Liver (tissue), 8 donors: ENCODE measurements at regions not wholly inside any gene's neighbourhood (a gene's known extent, or its start where the extent isn't known, plus 50 kb on each side); places are given as distances from the start of the nearest gene placed in this dataset.
"Not testable (repeated sequence)": the region's sequence is repeated elsewhere in the genome, so short reads cannot be mapped to it uniquely, and the experiment has no call there.

Experiments
- DNase-seq: peaks from one replicate; pipeline ENCODE4 v3.0.0-alpha.2; 2017; ENCODE audit warnings: low spot score
- H3K27ac ChIP-seq, 2 donors: one replicate each; pipeline ENCODE4 v1.7.0; 2013; ENCODE audit warnings: inconsistent platforms in 2 of 2, low read length in 2 of 2, control low read depth in 1 of 2, low read depth in 1 of 2, mild to moderate bottlenecking in 1 of 2
- H3K27me3 ChIP-seq, 4 donors: one replicate each; pipeline versions ENCODE4 v1.6.1 to v1.7.0; 2013; ENCODE audit warnings: low read length in 3 of 4, inconsistent platforms in 1 of 4, mild to moderate bottlenecking in 1 of 4, moderate library complexity in 1 of 4; ENCODE audit not compliant: control insufficient read depth in 4 of 4, insufficient read depth in 4 of 4
- H3K36me3 ChIP-seq, 4 donors: one replicate each; pipeline versions ENCODE4 v1.6.1 to v1.7.0; 2013; ENCODE audit warnings: low read length in 3 of 4, mild to moderate bottlenecking in 3 of 4, low read depth in 1 of 4, moderate library complexity in 1 of 4; ENCODE audit not compliant: control insufficient read depth in 4 of 4, insufficient read depth in 3 of 4
- H3K4me1 ChIP-seq, 4 donors: one replicate each; pipeline versions ENCODE4 v1.6.1 to v1.7.0; 2013; ENCODE audit warnings: low read length in 3 of 4, mild to moderate bottlenecking in 3 of 4, moderate library complexity in 1 of 4; ENCODE audit not compliant: control insufficient read depth in 4 of 4, insufficient read depth in 4 of 4
- H3K4me3 ChIP-seq, 3 donors: one replicate each; pipeline versions ENCODE4 v1.6.1 to v1.7.0; 2013; ENCODE audit warnings: low read length in 3 of 3, control low read depth in 1 of 3, low read depth in 1 of 3, mild to moderate bottlenecking in 1 of 3
- H3K9ac ChIP-seq, 2 donors: one replicate each; pipeline ENCODE4 v1.7.0; 2013; ENCODE audit warnings: low read length in 2 of 2, mild to moderate bottlenecking in 2 of 2, moderate library complexity in 2 of 2, control low read depth in 1 of 2, low read depth in 1 of 2
- H3K9me3 ChIP-seq, 4 donors: one replicate each; pipeline versions ENCODE4 v1.6.1 to v1.7.0; 2013; ENCODE audit warnings: low read length in 3 of 4; ENCODE audit not compliant: control insufficient read depth in 4 of 4
- EGR1 ChIP-seq, 2 donors: IDR thresholded peaks; 2 replicates each; pipeline ENCODE4 v1.6.1; 2016 to 2018; ENCODE audit warnings: antibody characterized with exemption in 2 of 2, low read depth in 2 of 2
- FOXA1 ChIP-seq: IDR thresholded peaks from 2 replicates; pipeline ENCODE4 v1.6.1; 2016; ENCODE audit warnings: antibody characterized with exemption
- GABPA ChIP-seq, 2 donors: IDR thresholded peaks in 1 of 2; conservative IDR thresholded peaks in 1 of 2; 2 replicates each; pipeline ENCODE4 v1.6.1; 2016; ENCODE audit warnings: antibody characterized with exemption in 2 of 2, mild to moderate bottlenecking in 1 of 2, moderate library complexity in 1 of 2
- HNF4A ChIP-seq, 2 donors: conservative IDR thresholded peaks; 2 replicates each; pipeline ENCODE4 v1.6.1; 2016; ENCODE audit warnings: antibody characterized with exemption in 2 of 2, mild to moderate bottlenecking in 2 of 2
- HNF4G ChIP-seq: IDR thresholded peaks from 2 replicates; pipeline ENCODE4 v1.6.1; 2016; ENCODE audit warnings: antibody characterized with exemption
- JUND ChIP-seq, 2 donors: IDR thresholded peaks; 2 replicates each; pipeline ENCODE4 v1.6.1; 2016; ENCODE audit warnings: antibody characterized with exemption in 2 of 2
- NR2F2 ChIP-seq: IDR thresholded peaks from 2 replicates; pipeline ENCODE4 v1.6.1; 2016; ENCODE audit warnings: antibody characterized with exemption
- RAD21 ChIP-seq, 2 donors: IDR thresholded peaks; 2 replicates each; pipeline ENCODE4 v1.6.1; 2016; ENCODE audit warnings: antibody characterized with exemption in 2 of 2, mild to moderate bottlenecking in 2 of 2
- RXRA ChIP-seq, 2 donors: IDR thresholded peaks; 2 replicates each; pipeline ENCODE4 v1.6.1; 2017 to 2018; ENCODE audit warnings: antibody characterized with exemption in 2 of 2, mild to moderate bottlenecking in 1 of 2
- SP1 ChIP-seq: IDR thresholded peaks from 2 replicates; pipeline ENCODE4 v1.6.1; 2018; ENCODE audit warnings: antibody characterized with exemption, mild to moderate bottlenecking
- YY1 ChIP-seq: IDR thresholded peaks from 2 replicates; pipeline ENCODE4 v1.6.1; 2016; ENCODE audit warnings: antibody characterized with exemption, mild to moderate bottlenecking
- WGBS: extraction: QIAGEN DNeasy Blood & Tissue Kit; methylation state at CpG from one replicate; pipeline ENCODE4 v1.1.7; 2013; 5-methylcytosine and 5-hydroxymethylcytosine counted together
- TF ChIP-seq, protein P1 (sequence below): IDR thresholded peaks from 2 replicates; pipeline ENCODE4 v1.6.1; 2016; ENCODE audit warnings: antibody characterized with exemption
- TF ChIP-seq, protein P2 (sequence below): IDR thresholded peaks from 2 replicates; pipeline ENCODE4 v1.6.1; 2016; ENCODE audit warnings: antibody characterized with exemption
- TF ChIP-seq, protein P3 (sequence below): fragments of 150-350 bp; IDR thresholded peaks from 2 replicates; pipeline ENCODE4 v1.5.1; 2017; ENCODE audit warnings: improper control_type of control experiment, low read depth, low read length; ENCODE audit not compliant: missing input control
- TF ChIP-seq, protein P4 (sequence below): IDR thresholded peaks from 2 replicates; pipeline ENCODE4 v1.6.1; 2016; ENCODE audit warnings: antibody characterized with exemption, mild to moderate bottlenecking
- donor health status: healthy.
- donor health status: healthy.
- donor health status: healthy.
- donor health status: healthy.
- donor health status: healthy.

DNA sequence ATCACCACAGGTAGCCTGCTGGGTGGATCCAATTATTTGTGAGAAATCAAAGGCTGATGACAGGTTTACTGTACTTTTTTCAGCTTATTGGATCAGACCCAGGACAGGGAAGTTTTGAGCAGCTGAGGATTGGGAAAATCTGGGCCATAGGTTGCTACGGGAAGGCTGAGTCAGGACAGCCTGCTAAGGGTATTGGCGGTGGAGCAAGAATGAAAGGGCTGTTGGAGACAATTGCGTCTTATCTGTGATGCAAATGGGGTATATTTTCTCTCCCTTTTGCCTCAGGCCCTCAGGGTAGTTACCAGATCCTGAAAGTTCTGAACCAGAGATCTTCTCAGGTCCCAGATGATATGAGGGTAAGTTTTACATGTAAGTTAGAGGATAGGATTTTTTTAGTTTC is 317.7 kb downstream of the EDEM1 start:
- TF ChIP-seq, protein P1, sequence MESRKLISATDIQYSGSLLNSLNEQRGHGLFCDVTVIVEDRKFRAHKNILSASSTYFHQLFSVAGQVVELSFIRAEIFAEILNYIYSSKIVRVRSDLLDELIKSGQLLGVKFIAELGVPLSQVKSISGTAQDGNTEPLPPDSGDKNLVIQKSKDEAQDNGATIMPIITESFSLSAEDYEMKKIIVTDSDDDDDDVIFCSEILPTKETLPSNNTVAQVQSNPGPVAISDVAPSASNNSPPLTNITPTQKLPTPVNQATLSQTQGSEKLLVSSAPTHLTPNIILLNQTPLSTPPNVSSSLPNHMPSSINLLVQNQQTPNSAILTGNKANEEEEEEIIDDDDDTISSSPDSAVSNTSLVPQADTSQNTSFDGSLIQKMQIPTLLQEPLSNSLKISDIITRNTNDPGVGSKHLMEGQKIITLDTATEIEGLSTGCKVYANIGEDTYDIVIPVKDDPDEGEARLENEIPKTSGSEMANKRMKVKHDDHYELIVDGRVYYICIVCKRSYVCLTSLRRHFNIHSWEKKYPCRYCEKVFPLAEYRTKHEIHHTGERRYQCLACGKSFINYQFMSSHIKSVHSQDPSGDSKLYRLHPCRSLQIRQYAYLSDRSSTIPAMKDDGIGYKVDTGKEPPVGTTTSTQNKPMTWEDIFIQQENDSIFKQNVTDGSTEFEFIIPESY = no peak
- TF ChIP-seq FOXA1 (no peak), SP1 (no peak), YY1 (no peak), NR2F2 (no peak), EGR1 (IDR thresholded peaks at IDR 0.05; ENCODE audit: low read depth in 2 of 2) (no peak)
- WGBS = 79% methylated on average over 3 of the region's 3 CpGs
- H3K36me3 ChIP-seq = no peaks in the 10 kb centered on the region
- DNase-seq = no peak
- no peak overlapping the region for H3K4me3 ChIP-seq
- no peak overlapping the region for H3K27ac ChIP-seq
- H3K4me1 ChIP-seq = no peaks in the 10 kb centered on the region
- H3K9me3 ChIP-seq = peaks cover 0 to 16% (median 2%) of the 10 kb centered on the region in 4 donors
- no peak overlapping the region for H3K9ac ChIP-seq
- H3K27me3 ChIP-seq = no peaks in the 10 kb centered on the region

DNA sequence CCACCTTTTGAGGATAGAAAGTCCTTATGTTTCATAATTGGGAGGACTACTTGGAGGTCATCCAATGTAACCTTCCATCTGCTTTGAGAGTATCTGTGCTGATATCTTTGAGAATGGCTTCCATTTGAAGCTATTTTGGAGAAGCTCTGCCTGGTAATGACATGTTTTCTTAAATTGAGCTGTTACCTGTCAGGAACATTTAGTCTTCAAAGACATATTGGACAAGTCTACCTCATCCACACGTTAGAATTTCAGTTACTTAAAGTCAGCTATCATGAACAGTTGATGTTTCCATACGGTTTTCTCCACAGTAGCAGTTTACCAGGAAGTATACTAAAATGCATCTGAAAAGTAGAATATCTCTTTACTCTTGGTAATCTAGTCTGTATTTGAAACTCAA is 318.5 kb downstream of the EDEM1 start:
- TF ChIP-seq HNF4A (conservative IDR thresholded peaks at IDR 0.05) (no peak), RXRA (IDR thresholded peaks at IDR 0.05) (no peak), YY1 (no peak), HNF4G (no peak), JUND (IDR thresholded peaks at IDR 0.05) (no peak), GABPA (IDR thresholded peaks at IDR 0.05 in 1 of 2, conservative IDR thresholded peaks at IDR 0.05 in 1 of 2) (no peak), RAD21 (IDR thresholded peaks at IDR 0.05) (no peak), NR2F2 (no peak)
- TF ChIP-seq, protein P2, sequence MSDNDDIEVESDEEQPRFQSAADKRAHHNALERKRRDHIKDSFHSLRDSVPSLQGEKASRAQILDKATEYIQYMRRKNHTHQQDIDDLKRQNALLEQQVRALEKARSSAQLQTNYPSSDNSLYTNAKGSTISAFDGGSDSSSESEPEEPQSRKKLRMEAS = no peak
- TF ChIP-seq, protein P3, sequence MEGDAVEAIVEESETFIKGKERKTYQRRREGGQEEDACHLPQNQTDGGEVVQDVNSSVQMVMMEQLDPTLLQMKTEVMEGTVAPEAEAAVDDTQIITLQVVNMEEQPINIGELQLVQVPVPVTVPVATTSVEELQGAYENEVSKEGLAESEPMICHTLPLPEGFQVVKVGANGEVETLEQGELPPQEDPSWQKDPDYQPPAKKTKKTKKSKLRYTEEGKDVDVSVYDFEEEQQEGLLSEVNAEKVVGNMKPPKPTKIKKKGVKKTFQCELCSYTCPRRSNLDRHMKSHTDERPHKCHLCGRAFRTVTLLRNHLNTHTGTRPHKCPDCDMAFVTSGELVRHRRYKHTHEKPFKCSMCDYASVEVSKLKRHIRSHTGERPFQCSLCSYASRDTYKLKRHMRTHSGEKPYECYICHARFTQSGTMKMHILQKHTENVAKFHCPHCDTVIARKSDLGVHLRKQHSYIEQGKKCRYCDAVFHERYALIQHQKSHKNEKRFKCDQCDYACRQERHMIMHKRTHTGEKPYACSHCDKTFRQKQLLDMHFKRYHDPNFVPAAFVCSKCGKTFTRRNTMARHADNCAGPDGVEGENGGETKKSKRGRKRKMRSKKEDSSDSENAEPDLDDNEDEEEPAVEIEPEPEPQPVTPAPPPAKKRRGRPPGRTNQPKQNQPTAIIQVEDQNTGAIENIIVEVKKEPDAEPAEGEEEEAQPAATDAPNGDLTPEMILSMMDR = no peak
- TF ChIP-seq, protein P1 = no peak
- TF ChIP-seq, protein P4, sequence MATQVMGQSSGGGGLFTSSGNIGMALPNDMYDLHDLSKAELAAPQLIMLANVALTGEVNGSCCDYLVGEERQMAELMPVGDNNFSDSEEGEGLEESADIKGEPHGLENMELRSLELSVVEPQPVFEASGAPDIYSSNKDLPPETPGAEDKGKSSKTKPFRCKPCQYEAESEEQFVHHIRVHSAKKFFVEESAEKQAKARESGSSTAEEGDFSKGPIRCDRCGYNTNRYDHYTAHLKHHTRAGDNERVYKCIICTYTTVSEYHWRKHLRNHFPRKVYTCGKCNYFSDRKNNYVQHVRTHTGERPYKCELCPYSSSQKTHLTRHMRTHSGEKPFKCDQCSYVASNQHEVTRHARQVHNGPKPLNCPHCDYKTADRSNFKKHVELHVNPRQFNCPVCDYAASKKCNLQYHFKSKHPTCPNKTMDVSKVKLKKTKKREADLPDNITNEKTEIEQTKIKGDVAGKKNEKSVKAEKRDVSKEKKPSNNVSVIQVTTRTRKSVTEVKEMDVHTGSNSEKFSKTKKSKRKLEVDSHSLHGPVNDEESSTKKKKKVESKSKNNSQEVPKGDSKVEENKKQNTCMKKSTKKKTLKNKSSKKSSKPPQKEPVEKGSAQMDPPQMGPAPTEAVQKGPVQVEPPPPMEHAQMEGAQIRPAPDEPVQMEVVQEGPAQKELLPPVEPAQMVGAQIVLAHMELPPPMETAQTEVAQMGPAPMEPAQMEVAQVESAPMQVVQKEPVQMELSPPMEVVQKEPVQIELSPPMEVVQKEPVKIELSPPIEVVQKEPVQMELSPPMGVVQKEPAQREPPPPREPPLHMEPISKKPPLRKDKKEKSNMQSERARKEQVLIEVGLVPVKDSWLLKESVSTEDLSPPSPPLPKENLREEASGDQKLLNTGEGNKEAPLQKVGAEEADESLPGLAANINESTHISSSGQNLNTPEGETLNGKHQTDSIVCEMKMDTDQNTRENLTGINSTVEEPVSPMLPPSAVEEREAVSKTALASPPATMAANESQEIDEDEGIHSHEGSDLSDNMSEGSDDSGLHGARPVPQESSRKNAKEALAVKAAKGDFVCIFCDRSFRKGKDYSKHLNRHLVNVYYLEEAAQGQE = no peak
- Histone ChIP-seq H3K4me1 (no peaks in the 10 kb centered on the region), H3K9me3 (peaks cover 0 to 16% (median 3%) of the 10 kb centered on the region in 4 donors), H3K9ac (no peak overlapping the region), H3K27me3 (no peaks in the 10 kb centered on the region), H3K27ac (no peak overlapping the region), H3K4me3 (no peak overlapping the region), H3K36me3 (no peaks in the 10 kb centered on the region)
- no peak for DNase-seq
- WGBS = 54% methylated on average over 2 of the region's 2 CpGs

DNA sequence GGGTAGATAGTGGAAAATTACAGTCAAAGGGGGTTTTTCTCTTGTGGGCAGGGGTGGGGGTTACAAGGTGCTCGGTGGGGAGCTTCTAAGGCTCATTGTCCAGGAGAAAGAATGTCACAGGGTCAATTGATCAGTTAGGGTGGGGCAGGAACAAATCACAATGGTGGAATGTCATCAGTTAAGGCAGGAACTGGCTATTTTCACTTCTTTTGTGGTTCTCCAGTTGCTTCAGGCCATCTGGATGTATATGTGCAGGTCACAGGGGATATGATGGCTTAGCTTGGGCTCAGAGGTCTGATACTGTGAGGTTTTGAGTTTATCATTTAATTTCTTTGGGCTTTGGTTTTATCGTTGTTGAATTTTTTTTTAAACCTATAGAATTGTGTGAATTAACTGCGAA is 321.4 kb downstream of the EDEM1 start:
- not testable (repeated sequence) for H3K4me1 ChIP-seq, H3K9ac ChIP-seq, H3K4me3 ChIP-seq, H3K36me3 ChIP-seq, DNase-seq, H3K27me3 ChIP-seq, H3K27ac ChIP-seq
- WGBS = 73% methylated on average over 3 of the region's 3 CpGs
- peaks cover 0 to 16% (median 3%) of the 10 kb centered on the region in 4 donors for H3K9me3 ChIP-seq
